ENCODE measurements at regions not wholly inside any gene's neighbourhood (a gene's known extent, or its start where the extent isn't known, plus 50 kb on each side); places are given as distances from the start of the nearest gene placed in this dataset.
"Not testable (repeated sequence)": the region's sequence is repeated elsewhere in the genome, so short reads cannot be mapped to it uniquely, and the experiment has no call there.

GRCh38 chr2:34204560-34204959, 605.5 kb upstream of the FAM98A start:
- DNase-seq (ENCODE audit: low read depth in 2 of 2): no peak

GRCh38 chr2:34201099-34201498, 602.0 kb upstream of the FAM98A start:
- no peak for DNase-seq (ENCODE audit: low read depth in 2 of 2)

GRCh38 chr2:34199971-34200370, 600.9 kb upstream of the FAM98A start:
- no peak for DNase-seq (ENCODE audit: low read depth in 2 of 2)

GRCh38 chr2:34193164-34193563, 594.1 kb upstream of the FAM98A start:
- no peak for DNase-seq (ENCODE audit: low read depth in 2 of 2)

DNA sequence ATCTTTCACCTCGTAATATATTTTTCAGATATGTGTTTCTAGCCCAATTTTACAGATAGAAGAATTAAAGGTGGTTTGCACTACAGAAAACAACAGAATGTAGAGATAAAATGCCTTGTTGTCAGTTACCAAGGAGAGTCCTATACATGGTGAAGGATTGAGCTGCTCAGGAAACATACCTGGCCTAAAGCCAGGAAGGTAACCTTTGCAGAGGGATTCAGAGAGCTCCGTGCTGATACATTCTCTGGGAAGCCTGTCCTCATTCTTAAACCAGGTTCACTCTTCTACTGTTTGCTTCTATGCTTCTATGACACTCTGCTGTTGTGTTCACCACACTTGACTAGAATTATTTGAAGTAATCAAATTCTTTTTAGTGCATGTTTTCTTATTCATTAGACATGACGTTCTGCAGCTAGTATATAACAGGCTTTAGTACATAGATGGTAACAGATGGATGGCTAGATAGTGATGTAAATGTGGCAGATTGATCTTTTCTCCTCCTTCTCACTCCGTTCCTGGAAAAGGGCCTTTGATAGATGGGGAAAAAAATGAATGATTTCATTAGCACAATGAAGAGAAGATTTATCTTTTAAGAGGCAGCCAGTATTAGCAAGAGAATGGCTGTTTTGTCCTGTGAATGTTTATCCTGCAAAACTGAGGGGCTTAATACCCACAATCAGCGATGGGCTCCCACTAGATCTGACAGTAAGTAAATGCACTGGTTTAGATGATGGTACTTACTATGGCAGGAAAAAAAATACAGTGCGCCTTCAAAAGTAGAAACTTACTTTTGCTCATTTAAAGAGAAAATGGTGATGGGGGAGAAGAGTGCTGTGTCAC, 589.6 kb upstream of the FAM98A start:
- DNase-seq (ENCODE audit: low read depth in 2 of 2): no peak

DNA sequence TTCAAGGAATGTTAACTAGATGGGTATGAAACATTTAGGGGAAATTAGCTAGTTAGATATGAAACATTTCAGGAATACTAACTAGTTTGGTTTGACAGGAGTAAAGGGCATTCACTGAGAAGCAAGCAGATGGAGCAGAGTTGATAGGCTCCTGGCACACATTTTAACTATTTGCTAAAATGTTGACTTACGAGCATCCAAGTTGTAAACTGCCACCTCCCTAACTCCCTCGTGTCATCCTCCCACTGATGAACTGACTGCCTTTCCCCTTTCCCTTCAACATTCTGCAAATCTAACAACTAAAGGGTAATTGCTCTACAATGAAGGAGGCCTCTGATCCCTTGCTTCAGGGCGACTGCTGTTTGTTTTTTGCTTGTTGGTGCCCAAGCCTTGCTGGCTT, 580.4 kb upstream of the FAM98A start:
- no peak for DNase-seq (ENCODE audit: low read depth in 2 of 2)

DNA sequence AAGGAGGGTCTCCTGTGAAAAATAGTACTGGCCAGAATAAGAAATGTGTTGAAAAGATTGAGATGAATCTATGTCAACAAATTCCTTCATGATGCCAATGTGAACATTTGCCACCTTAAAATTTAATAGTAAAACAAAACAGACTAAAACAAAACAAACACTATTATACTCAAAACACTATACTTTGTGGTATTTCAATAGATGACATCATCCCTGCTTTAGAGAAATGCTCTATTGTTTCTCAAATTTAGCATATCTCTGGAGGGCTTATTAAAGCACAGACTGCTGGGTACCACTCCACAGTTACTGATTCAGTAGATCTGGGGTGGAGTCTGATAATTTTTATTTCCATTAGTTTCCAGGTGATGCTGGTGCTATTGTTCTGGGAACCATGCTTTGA, 579.4 kb upstream of the FAM98A start:
- no peak for DNase-seq (ENCODE audit: low read depth in 2 of 2)

- no peak for DNase-seq (ENCODE audit: low read depth in 2 of 2)
Measured at GRCh38 chr2:34176693-34177092, 577.6 kb upstream of the FAM98A start.

DNA sequence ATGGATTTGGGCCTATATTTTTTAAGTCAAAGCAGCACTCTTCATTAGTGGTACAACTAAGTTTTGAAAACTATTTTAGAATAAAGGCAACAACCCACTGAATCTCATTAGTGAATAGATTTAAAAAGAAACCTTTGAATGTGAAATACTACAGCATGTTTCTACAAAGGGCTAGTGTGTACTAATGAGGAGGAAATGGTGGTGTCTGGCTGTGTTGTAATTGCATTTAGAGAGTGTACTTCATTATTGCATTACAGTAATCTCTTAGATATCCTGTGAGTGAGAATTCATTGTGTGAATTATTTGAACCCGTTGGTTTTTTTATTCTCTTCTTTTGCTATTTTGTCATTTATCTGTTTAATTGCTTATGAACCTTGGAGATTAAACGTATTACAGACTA, 575.4 kb upstream of the FAM98A start:
- no peak for DNase-seq (ENCODE audit: low read depth in 2 of 2)

DNA sequence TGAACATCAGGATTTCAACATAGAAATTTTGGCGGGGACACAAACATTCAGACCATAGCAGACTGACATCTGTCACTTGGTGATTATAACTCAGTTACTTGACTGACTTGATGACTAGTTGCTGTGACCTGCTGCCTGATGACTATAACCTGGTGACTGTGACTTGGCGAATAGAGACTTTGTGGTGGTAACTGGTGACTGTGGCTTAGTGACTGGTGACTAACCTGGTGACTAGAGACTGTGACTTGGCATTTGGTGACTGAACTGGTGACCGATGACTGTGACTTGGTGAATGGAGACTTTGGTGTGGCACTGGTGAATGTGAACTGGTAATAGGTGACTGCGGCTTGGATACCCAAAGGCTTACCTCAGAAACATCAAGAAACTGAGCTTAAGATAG, 563.1 kb upstream of the FAM98A start:
- DNase-seq (ENCODE audit: low read depth in 2 of 2): no peak

- DNase-seq (ENCODE audit: low read depth in 2 of 2): no peak
Measured at GRCh38 chr2:34161549-34161948, 562.5 kb upstream of the FAM98A start.

DNA sequence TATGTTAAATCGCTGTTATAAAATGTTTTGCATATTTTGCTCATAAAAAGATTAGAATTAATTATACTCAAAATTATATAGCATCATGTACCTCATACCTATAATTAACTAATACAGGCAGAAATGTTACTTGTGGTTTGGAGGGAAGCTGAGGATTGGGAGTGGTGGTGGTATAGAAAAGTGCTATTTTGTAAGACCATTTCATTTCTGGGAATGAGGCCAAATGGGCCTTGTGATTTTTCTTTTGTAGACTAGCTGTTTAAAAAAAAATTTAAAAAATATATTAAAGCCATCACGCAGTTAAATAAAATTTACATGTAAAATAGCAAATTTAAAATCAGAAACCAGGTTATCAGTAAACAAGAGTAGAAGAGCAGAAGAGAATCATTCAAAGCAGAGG, 560.8 kb upstream of the FAM98A start:
- no peak for DNase-seq (ENCODE audit: low read depth in 2 of 2)

DNA sequence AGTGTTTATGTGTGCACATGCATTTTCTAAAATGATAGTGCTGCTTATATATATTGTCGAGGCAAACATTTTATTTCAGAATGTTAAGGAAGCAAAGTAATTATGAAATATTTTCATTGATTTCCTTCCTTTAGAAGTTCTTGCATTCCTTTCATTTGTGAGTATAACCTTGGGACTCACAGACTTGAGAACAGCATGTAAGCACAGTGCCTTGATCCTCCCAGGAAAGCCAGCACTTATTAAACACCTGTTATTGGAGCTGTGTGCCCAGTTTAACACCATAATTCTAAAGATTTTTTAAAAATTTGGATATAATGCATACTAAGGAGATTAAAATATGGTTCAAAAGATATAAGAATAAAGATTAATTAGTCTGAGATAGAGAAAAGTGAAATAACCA, 554.4 kb upstream of the FAM98A start:
- DNase-seq (ENCODE audit: low read depth in 2 of 2): no peak

- no peak for DNase-seq (ENCODE audit: low read depth in 2 of 2)
Measured at GRCh38 chr2:34147780-34148179, 548.7 kb upstream of the FAM98A start.

DNA sequence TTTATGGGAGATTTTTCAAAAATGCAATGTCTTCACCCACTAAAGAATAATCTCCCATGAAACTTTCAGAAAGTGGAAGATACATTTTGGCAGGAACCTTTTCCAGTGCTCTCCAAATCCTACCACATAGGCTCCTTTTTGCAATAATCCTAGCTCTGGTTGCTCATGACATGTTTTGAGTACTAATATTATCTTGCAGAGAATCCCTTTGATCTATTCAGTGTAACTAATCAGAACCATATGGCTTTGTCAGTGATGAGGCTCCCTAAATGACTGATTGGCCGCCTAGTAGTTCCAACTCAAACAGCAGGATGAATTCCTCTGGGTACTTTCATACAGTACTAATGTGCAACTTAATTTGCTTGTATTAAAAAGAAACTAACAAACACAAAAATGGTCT, 544.0 kb upstream of the FAM98A start:
- DNase-seq (ENCODE audit: low read depth in 2 of 2): no peak

DNA sequence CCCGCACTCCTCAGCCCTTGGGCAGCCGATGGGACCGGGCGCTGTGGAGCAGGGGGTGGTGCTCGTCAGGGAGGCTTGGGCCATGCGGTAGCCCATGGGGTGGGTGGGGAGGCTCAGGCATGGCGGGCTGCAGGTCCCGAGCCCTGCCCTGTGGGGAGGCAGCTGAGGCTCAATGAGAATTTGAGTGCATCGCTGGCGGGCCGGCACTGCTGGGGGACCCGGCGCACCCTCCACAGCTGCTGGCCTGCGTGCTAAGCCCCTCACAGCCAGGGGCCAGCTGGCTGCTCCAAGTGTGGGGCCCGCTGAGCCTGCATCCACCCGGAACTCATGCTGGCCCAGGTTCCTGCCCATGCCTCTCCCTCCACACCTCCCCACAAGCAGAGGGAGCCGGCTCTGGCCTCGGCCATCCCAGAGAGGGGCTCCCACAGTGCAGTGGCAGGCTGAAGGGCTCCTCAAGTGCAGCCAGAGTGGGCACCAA, 543.5 kb upstream of the FAM98A start:
- DNase-seq (ENCODE audit: low read depth in 2 of 2): not testable (repeated sequence)

DNA sequence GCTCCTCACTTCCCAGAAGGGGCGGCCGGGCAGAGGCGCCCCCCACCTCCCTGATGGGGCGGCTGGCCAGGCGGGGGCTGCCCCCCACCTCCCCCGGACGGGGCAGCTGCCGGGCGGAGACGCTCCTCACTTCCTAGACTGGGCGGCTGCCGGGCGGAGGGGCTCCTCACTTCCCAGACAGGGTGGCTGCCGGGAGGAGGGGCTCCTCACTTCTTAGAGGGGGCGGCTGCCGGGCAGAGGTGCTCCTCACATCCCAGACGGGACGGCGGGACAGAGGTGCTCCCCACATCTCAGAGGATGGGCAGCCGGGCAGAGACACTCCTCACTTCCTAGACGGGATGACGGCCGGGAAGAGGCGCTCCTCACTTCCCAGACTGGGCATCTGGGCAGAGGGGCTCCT, 534.0 kb upstream of the FAM98A start:
- not testable (repeated sequence) for DNase-seq (ENCODE audit: low read depth in 2 of 2)

DNA sequence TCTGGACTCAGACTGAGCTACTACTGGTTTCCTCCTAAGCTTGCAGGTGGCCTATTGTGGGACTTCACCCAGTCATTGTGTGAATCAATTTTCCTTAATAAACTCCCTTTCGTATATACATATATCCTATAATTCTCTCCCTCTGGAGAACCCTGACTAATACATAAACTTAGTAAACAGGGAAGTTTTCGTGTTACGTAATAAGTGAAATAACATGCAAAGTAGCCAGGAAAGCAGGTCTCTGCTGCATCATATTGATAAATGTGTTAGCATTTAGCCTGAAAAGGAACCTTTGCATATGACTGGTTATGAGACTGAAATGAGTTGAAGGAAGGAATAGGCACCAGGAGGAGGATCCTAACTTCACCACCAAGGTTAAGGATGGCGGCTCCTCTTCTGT, 527.2 kb upstream of the FAM98A start:
- DNase-seq (ENCODE audit: low read depth in 2 of 2): no peak

- no peak for DNase-seq (ENCODE audit: low read depth in 2 of 2)
Measured at GRCh38 chr2:34123996-34124785, 525.1 kb upstream of the FAM98A start.

- no peak for DNase-seq (ENCODE audit: low read depth in 2 of 2)
Measured at GRCh38 chr2:34121076-34121475, 522.0 kb upstream of the FAM98A start.

- no peak for DNase-seq (ENCODE audit: low read depth in 2 of 2)
Measured at GRCh38 chr2:34115076-34115475, 516.0 kb upstream of the FAM98A start.

DNA sequence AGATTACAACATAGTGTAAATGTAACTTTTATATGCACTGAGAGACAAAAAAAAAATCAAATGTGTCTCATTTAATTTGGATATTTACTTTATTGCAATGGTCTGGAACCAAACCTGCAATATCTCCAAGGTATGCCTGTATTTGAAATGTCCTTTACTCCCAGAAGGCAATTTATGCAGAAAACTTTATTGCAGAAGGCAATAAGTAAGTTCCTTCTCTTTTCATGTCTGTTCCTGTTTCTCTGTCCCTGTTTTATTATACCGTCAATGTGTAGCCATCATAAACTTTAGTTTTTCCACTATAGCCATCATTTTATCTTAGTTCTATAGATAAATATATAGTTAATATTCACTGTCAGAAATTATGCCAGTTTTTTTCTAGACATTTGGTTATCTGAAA, 513.1 kb upstream of the FAM98A start:
- DNase-seq (ENCODE audit: low read depth in 2 of 2): no peak

DNA sequence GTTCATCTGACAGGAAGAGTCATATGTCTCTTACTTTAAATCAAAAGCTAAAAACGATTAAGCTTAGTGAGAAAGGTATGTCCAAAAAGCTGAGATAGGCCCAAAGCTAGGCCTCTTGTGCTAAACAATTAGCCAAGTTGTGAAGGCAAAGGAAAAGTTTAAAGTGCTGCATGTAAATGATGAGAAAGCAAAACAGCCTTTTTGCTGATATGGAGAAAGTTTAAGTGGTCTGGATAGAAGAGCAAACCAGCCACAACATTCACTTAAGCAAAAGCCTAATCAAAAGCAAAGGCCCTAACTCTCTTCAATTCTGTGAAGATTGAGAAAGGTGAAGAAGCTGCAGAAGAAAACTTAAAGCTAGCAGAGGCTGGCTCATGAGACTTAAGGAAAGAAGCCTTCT, 511.3 kb upstream of the FAM98A start:
- no peak for DNase-seq (ENCODE audit: low read depth in 2 of 2)
